ENCODE measurements at regions not wholly inside any gene's neighbourhood (a gene's known extent, or its start where the extent isn't known, plus 50 kb on each side); places are given as distances from the start of the nearest gene placed in this dataset.

GRCh38 chr10:29840516-29841276, 205.9 kb upstream of the SVIL start:
- Histone ChIP-seq H3K27me3 (ENCODE audit: insufficient read depth, low read length, poor library complexity) (no peaks in the 10 kb centered on the region), H3K9ac (ENCODE audit: low read depth, low read length) (no peak overlapping the region), H3K4me3 (ENCODE audit: low read depth in 1 of 2, low read length in 2 of 2) (no peak overlapping the region), H3K9me3 (ENCODE audit: insufficient read depth, low read length, severe bottlenecking) (no peaks in the 10 kb centered on the region), H3K36me3 (ENCODE audit: insufficient read depth, low read length) (no peaks in the 10 kb centered on the region), H3K4me2 (ENCODE audit: insufficient read depth, low read length) (no peak overlapping the region), H3K4me1 (ENCODE audit: insufficient read depth, low read length) (peaks cover 56% of the 10 kb centered on the region), H3K79me2 (ENCODE audit: insufficient read depth, low read length) (no peaks in the 10 kb centered on the region), H4K20me1 (ENCODE audit: insufficient read depth, low read length) (no peaks in the 10 kb centered on the region), H2AFZ (ENCODE audit: low read depth, low read length) (no peak overlapping the region), H3K27ac (ENCODE audit: low read length) (peak overlapping the region; percentile 89; the same call in 1 of the 2 replicates)
- TF ChIP-seq EZH2 (IDR thresholded peaks at IDR 0.05; ENCODE audit: borderline replicate concordance, low read depth, low read length, severe bottlenecking) (no peak), CTCF (IDR thresholded peaks at IDR 0.05; ENCODE audit: borderline replicate concordance, extremely low read depth, low read length, poor library complexity, severe bottlenecking) (no peak)
- DNase-seq (no peak), ATAC-seq (ENCODE audit: insufficient read depth, low read depth) (no peak)

GRCh38 chr10:29839826-29840515, 205.2 kb upstream of the SVIL start:
- H3K27ac ChIP-seq (ENCODE audit: low read length) = peak overlapping the region; percentile 70
- DNase-seq (no peak), ATAC-seq (ENCODE audit: insufficient read depth, low read depth) (no peak)
- H4K20me1 ChIP-seq (ENCODE audit: insufficient read depth, low read length) = no peaks in the 10 kb centered on the region
- H3K9ac ChIP-seq (ENCODE audit: low read depth, low read length) = no peak overlapping the region
- no peak overlapping the region for H3K4me3 ChIP-seq (ENCODE audit: low read depth in 1 of 2, low read length in 2 of 2)
- no peaks in the 10 kb centered on the region for H3K9me3 ChIP-seq (ENCODE audit: insufficient read depth, low read length, severe bottlenecking)
- no peaks in the 10 kb centered on the region for H3K27me3 ChIP-seq (ENCODE audit: insufficient read depth, low read length, poor library complexity)
- TF ChIP-seq CTCF (IDR thresholded peaks at IDR 0.05; ENCODE audit: borderline replicate concordance, extremely low read depth, low read length, poor library complexity, severe bottlenecking) = no peak
- no peak for TF ChIP-seq EZH2 (IDR thresholded peaks at IDR 0.05; ENCODE audit: borderline replicate concordance, low read depth, low read length, severe bottlenecking)
- H3K4me1 ChIP-seq (ENCODE audit: insufficient read depth, low read length) = peaks cover 56% of the 10 kb centered on the region
- no peaks in the 10 kb centered on the region for H3K36me3 ChIP-seq (ENCODE audit: insufficient read depth, low read length)
- H3K4me2 ChIP-seq (ENCODE audit: insufficient read depth, low read length) = no peak overlapping the region
- H2AFZ ChIP-seq (ENCODE audit: low read depth, low read length) = no peak overlapping the region
- no peaks in the 10 kb centered on the region for H3K79me2 ChIP-seq (ENCODE audit: insufficient read depth, low read length)

- Histone ChIP-seq H3K27me3 (ENCODE audit: insufficient read depth, low read length, poor library complexity) (no peaks in the 10 kb centered on the region), H3K4me2 (ENCODE audit: insufficient read depth, low read length) (no peak overlapping the region), H3K36me3 (ENCODE audit: insufficient read depth, low read length) (no peaks in the 10 kb centered on the region), H3K79me2 (ENCODE audit: insufficient read depth, low read length) (no peaks in the 10 kb centered on the region), H3K4me3 (ENCODE audit: low read depth in 1 of 2, low read length in 2 of 2) (no peak overlapping the region), H3K9ac (ENCODE audit: low read depth, low read length) (no peak overlapping the region), H3K9me3 (ENCODE audit: insufficient read depth, low read length, severe bottlenecking) (no peaks in the 10 kb centered on the region), H2AFZ (ENCODE audit: low read depth, low read length) (peak overlapping the region; percentile 36; the same call in 1 of the 2 replicates), H3K4me1 (ENCODE audit: insufficient read depth, low read length) (peaks cover 50% of the 10 kb centered on the region), H4K20me1 (ENCODE audit: insufficient read depth, low read length) (no peaks in the 10 kb centered on the region), H3K27ac (ENCODE audit: low read length) (peak overlapping the region; percentile 70)
- ATAC-seq (ENCODE audit: insufficient read depth, low read depth) (no peak), DNase-seq (peak; percentile 29)
- TF ChIP-seq EZH2 (IDR thresholded peaks at IDR 0.05; ENCODE audit: borderline replicate concordance, low read depth, low read length, severe bottlenecking) (no peak), CTCF (IDR thresholded peaks at IDR 0.05; ENCODE audit: borderline replicate concordance, extremely low read depth, low read length, poor library complexity, severe bottlenecking) (no peak)
Measured at GRCh38 chr10:29838539-29838938, 203.8 kb upstream of the SVIL start.

Data from DND-41 (cell line).